NCI-H226 (cell line): ENCODE measurements at regions not wholly inside any gene's neighbourhood (a gene's known extent, or its start where the extent isn't known, plus 50 kb on each side); places are given as distances from the start of the nearest gene placed in this dataset.
"Not testable (repeated sequence)": the region's sequence is repeated elsewhere in the genome, so short reads cannot be mapped to it uniquely, and the experiment has no call there.

Experiments used
- DNase-seq: peaks from one replicate; pipeline ENCODE4 v3.0.0-alpha.2; 2015

DNA sequence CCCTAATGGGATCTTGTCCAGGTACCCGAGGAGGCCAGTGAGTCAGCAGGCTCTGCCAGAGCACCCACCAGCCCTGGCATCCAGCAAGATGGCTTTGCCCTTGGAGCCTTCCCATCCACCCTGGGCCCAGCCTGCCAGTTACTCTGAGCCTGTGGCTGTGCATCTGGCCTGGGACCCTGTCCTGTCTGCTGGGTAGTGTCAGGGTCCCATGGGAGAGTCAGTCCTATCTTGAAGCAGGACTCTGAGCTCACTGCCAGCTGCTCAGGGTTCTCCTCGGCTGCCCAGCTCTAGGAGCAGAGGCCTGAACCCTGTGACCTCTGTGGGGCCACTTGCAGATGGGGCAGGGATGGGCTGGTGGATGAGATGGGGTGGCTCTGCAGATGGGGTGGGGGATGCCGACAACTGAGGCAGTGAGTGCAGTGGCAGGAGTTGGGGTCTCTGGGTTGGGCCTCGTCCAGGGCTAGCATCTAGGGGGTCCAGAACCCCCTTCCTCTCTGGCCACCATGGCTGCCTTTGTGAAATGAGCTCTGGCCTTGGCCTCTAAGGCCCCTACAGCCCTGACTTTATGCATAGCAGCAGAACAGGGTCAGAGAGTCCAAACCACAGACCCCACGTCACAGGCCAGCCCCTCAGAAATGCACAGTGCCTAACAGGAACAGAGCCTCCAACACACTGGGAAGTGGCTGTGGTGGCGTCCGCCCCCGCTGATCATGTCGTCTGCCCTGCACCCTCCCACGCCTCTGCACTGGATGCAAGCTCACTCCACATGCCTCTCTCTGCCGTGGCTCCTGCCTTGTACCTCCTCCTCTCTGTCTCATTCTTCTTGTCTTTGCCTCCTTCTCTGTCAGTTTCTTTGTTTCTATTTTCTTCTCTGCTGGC, 88.1 kb upstream of the RET start:
- DNase-seq = no peak

- no peak for DNase-seq
These were observed 87.4 kb upstream of the RET start for GRCh38 chr10:42989481-42989921.

DNA sequence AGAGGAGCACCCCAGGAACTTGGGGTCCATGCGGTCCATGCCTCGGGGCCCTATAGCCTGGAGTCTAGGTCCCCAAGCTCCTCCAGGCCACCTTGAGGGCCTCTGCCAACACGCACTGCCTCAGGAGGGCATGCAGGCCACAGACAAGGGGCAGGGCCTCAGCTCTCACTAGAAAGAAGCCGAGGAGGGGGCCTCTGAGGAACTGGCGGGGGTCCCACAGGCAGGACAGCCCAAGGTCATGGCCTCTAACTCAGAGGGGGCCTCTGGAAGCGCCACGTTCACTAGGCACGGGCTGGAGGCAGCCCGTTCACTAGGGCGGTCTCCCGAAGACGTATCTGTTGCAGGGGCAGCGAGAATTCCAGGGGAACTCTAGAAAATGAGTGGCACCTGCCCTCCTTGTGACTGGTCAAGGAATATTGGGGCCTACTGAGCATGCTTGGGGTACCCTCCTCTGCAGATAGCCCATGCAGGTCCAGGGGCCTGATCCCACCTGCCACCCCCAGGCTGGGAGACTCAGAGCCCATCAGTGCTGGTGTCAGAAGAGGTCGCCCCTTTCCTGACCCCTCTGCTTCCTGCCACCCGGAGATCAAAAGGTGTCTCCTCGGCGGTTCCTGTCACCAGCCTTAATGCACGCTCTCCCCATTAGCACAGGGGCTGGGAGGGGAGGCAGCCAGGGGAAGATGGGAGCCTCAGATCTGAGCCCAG, 86.7 kb upstream of the RET start:
- DNase-seq = no peak

DNA sequence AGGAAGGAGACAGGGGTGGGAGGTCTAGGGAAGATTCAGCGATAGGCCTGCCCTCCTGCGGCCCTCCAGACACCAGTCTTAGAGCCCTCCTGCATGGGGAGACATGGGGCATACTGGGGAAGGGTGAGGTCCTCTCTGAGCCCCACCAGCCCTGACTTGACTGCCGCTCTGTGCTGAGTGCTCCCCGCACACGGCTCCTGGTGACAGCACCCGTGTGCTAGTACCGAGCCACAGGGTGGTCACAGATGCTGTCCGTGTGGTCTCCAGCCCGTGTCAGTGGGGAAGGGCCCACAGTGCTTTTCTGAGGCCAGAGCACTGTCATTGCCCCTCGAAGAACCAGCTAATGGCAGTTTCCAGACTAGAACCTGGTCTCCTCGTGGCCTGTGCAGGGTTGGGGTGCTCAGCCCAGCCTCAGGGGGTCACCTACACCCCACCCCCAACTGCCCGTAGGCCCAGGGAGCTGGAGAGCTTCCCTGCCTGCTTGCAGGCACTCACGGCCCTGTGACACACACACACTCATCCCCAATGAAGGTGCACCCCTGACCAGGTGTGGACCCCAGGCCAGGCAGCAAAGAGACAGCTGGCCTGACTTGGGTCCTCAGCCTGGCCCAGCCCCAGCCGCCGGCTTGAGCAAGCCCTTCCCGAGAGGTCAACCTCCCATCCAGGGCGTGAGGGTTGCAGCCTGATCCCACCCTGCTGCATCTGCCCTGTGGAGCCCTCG, 86.0 kb upstream of the RET start:
- DNase-seq = no peak

DNA sequence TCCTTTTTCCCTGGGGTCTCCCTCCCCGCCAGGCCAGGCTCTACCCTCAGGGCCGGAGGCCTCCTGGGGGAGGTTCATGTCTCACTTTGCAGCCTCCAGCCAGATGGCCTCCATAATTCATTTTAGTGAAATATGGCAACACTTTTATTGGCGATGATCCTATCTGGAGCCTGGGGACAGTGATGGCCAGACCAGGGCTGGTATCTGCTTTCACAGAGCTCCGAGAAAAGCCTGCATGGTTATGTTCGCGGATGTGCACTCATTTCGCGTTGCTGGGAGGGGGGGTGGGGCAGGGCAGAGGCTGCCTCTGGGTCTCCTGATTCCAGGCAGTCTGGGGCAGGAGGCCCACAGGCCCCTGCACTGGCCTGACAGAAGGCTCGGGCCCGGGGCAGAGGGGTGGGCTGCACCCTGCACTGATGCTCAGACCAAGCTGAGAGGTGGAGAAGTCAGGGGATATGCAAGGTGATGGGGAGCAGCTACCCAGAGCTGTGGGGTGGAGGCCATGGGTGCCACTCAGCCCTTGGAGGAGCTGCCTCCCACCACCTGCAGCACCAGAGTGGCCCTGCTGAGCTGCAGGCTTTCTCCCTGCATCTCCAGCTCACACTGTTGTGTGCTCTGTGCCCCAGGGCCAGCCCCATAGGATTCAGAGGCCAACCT, 85.3 kb upstream of the RET start:
- no peak for DNase-seq

- no peak for DNase-seq
These were observed 84.5 kb upstream of the RET start for GRCh38 chr10:42992156-42992956.

DNA sequence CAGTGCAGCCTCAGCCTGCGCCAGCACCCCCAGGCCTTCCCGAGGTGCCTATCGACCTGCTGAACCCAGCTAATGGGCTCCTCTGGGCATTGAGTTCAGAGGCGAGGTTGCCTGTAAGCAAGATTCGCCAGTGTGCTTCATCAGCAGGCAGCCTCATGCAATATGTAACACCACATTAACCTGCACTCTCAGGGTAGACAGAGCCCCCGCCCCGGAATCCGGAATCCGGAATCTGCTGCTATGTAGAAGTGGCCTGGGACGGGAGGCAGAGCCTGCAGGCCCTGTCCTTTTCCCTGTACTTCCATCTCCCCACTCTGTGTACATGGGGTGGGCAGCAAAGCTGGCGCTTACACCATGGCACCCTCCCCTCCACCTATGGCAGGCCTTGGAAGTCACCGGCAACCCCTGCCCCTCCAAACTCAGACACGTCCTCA, 83.9 kb upstream of the RET start:
- no peak for DNase-seq

GRCh38 chr10:42994909-42995308, 82.0 kb upstream of the RET start:
- DNase-seq = not testable (repeated sequence)

GRCh38 chr10:42995537-42995936, 81.3 kb upstream of the RET start:
- no peak for DNase-seq

DNA sequence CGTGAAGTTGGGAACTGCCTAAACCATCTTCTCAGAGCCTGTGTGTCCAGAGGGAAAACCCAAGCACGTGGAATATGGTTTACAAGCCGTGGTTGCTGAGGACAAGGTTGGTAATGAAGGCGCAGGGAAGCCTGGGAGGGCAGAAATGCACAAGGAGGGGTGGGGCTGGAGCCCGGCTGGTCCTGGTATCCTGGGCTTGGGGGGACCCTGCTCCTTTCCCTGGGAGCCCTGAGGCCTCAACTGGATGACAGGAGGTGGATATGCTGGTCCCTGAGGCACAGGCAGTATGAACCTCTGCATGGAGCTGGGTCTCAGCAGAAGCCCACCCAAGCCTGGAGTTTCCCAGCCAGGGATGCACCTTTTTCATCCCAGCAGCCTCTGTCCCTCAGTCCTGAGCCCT, 80.3 kb upstream of the RET start:
- no peak for DNase-seq

DNA sequence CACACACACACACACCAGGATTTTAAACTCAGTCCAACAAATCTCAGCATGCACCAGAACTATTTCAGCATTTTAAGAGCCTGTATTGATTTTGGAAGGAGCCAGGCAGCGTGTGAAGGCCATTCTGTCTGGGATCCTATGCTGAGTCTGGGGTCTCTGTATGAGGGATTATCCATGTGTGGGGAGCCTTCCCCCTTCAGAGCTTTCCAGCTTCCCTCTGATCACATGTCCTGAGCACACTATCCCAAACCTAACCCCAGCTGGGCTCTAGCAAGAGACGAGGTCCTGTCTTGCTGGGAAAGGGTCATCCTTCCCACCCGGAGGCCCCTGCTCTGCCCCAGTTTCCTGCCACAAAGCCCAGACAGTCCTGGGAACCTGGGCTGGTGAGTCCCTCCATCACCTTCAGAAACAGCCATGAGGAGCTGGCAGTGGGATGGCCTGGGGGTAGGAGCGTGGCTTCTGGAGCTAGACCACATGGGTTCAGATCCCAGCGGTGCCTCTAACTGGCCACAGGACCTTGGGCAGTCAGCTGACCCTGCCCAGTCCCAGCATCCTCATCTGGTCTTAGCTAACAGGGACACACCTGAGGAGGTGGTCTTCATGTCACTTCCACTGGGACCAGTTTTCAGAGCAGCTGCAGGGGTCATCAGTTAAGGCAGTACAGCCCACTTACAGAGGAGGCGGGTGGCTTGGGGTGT, 79.6 kb upstream of the RET start:
- DNase-seq = no peak

- no peak for DNase-seq
These were observed 79.1 kb upstream of the RET start for GRCh38 chr10:42997849-42998165.

DNA sequence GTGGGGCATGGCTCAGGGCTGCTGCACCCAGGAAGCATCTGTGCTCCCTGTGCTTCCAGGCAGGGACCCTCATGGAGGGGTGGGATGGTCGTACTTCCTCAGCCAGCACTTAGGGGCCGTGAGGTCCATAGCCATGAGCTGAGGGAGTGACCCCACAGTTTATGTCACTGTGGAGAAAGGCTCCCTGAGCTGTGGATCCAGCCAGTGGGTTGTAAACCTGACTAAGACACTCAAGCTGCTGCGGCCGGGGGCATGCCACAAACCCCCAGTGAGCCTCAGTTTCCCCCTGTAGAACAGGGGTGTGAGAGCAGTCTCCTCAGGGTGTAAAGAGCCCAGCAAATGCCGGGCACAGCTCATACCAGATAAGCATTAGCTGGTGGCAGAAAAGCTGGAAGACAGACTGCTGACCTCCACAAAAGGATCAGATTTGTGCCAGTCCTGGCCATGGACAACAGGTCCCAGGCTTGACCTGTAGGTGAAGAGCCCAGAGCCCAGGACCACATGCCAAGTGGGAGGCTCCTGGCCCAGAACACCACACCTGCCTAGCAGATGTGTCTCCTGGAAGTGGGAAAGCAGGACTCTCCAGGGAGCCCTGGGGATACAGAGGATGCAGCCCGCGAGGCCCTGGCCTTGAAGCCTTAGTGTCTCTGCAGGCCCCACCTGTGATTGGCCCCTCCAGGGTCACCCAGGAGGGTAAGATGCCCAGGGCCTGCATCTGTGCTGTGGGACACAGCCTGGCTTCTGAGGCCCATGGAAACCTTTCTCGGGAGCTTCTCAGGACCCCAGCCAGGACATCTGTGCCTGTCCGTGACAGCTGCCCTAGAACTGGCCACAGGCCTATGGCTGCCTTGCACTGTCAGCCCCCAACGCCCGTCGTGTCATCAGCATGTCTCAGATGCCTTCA, 78.1 kb upstream of the RET start:
- no peak for DNase-seq

DNA sequence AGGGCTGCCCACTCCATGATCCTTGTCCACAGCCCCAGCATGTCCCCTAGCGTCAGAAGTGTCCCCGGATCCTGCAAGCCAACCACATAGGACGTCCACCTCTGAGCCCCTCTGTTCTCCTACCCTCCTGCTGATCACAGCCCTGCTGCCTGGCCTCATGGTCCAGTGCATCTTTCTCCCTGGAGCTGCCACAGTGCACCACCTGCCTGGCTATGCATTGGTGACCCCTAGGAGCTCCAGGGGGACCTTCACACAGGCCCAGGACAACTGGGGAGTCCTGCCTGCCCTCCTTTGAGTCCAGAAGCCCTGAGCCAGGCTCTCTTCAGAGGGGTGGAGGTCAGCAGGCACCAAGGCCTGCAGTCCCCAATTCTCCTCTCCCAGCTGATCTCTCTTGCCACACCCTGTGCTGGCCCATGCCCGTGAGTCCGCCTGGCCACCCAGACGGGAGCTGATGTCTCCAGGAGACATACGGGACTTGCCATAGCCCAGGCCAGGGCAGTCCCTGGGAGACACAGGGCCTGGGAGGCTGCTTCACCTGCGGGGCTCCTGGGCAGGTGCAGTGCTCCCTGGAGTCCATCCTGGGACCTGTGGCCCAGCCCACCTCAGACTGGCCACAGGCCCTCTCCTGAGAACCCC, 77.4 kb upstream of the RET start:
- no peak for DNase-seq

GRCh38 chr10:43000021-43000411, 76.9 kb upstream of the RET start:
- no peak for DNase-seq

GRCh38 chr10:43000651-43001426, 76.0 kb upstream of the RET start:
- DNase-seq = no peak

DNA sequence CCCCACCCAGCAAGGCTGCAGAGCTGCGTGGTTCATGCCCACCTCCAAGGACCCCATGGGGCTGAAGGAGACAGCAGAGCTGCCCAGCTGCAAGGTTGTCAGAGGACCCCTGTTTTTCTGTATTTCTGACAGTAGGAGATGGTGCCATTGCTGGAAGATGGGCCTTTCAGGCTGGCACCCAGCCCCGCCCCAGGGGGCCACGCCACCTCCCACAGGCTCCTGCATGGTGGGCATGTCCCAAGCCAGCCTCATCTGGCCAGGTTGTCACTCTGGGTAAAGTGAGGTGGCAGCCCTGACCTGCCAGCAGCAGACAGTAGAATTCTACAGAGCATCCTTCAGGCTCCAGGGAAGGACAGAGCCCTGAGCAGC, 75.5 kb upstream of the RET start:
- DNase-seq = no peak

DNA sequence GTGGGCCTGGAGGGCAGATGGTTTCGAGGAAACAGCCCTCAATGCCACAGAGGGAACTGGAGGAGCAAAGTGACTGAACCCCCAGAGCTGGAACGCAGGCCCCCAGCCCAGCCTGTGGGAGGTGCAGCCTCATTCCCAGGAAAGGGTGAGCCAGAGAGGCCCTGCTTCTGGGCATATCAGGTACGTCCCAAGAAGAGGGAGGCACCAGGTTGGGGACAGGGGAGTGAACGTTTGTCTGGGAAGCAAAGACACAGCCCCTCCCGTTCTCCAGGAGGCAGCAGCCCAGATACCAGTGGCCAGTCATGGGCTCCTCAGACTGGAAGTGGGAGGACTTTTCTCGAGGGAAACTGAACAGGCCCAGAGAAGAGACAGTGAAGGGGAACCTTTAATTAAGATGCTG, 74.3 kb upstream of the RET start:
- DNase-seq = no peak

DNA sequence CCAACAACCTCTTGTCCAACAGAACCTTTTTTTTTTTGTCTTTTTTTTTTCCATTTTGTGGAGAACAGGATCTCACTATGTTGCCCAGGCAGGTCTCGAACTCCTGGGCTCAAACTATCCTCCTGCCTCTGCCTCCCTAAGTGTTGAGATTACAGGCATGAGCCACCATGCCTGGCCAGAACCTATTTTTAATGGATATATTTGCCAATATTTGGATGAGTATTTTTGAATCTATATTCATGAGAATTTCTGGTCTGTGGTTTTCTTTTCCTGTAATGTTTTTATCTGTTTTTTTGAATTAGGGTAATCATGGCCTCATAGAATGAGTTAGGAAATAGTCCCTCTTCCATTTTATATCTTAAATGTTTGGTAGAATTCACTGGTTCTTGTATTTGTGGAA, 70.4 kb upstream of the RET start:
- DNase-seq = no peak
